HepG2 (cell line): ENCODE measurements at regions not wholly inside any gene's neighbourhood (a gene's known extent, or its start where the extent isn't known, plus 50 kb on each side); places are given as distances from the start of the nearest gene placed in this dataset.

Experiments
- ATAC-seq: fragments of 200-7000 bp; cut with Tn5 transposase; 3 replicates; pipeline ENCODE4 v1.9.1; 2020; ENCODE audit warnings: mild to moderate bottlenecking, moderate library complexity
- BruUV-seq: library from RNA; stranded (reverse); fragments of 400-500 nt; replicated peaks from 2 replicates; lab custom pipeline; 2021; lab: Mats Ljungman, UMichigan
- CTCF ChIA-PET: fragments of 300-600 bp; formaldehyde crosslinking; extraction: SDS; loops from one replicate; lab custom pipeline; 2021; ENCODE audit warnings: low total read pairs, inconsistent platforms, low intra/inter-chr PET ratio; lab: Yijun Ruan, JAX
- POLR2A ChIA-PET: fragments of 350-600 bp; sonication (Branson Sonifier 250); formaldehyde crosslinking; loops from one replicate; lab custom pipeline; 2020; ENCODE audit warnings: antibody characterized with exemption, inconsistent platforms; lab: Yijun Ruan, JAX
- DNase-seq: peaks from one replicate; pipeline ENCODE4 v3.0.0-alpha.2; 2015; ENCODE audit warnings: low spot score
- FAIRE-seq: peaks from 3 replicates; lab custom pipeline; 2011; peaks lifted over from hg19 to GRCh38; lab: Jason Lieb, UNC
- H2AFZ ChIP-seq: one replicate; pipeline ENCODE4 v1.6.1; 2011; ENCODE audit warnings: low read length, inconsistent platforms
- H3K27ac ChIP-seq: fragments of 300-600 bp; 3 replicates; pipeline ENCODE4 v1.8.0; 2011; ENCODE audit warnings: mixed run types, mild to moderate bottlenecking, mixed read lengths, low read length, inconsistent platforms; ENCODE audit not compliant: insufficient read depth; ENCODE audit errors: extremely low read length
- H3K27me3 ChIP-seq, 2 experiments: fragments of 200-600 bp in 1 of 2; 2 replicates in 1 of 2; 3 replicates in 1 of 2; pipeline versions ENCODE4 v1.6.0 to v1.8.0; 2011; ENCODE audit warnings: low read length in 2 of 2, mild to moderate bottlenecking in 2 of 2, moderate library complexity in 2 of 2, inconsistent platforms in 1 of 2; ENCODE audit not compliant: insufficient read depth in 2 of 2, control insufficient read depth in 1 of 2
- H3K36me3 ChIP-seq, 2 experiments: fragments of 200-600 bp in 1 of 2; replicated peaks in 1 of 2; 2 replicates in 1 of 2; 3 replicates in 1 of 2; pipeline versions ENCODE4 v1.5.1 to v1.8.0; 2011; ENCODE audit warnings: low read length in 2 of 2, inconsistent platforms in 1 of 2; ENCODE audit not compliant: insufficient read depth in 2 of 2, control insufficient read depth in 1 of 2
- H3K4me1 ChIP-seq: 2 replicates; pipeline ENCODE4 v1.5.1; 2012; ENCODE audit warnings: low read length, inconsistent platforms; ENCODE audit not compliant: insufficient read depth
- H3K4me2 ChIP-seq: 2 replicates; pipeline ENCODE4 v1.6.0; 2011; ENCODE audit warnings: low read depth, low read length, inconsistent platforms
- H3K4me3 ChIP-seq, 3 experiments: fragments of 200-600 bp in 1 of 3; sonication (generic), shearing (Covaris generic) in 1 of 3; replicated peaks in 1 of 3; 2 replicates each; pipeline ENCODE4 v1.5.1; 2011 to 2016; ENCODE audit warnings: low read length in 3 of 3, inconsistent platforms in 2 of 3, low read depth in 2 of 3, mild to moderate bottlenecking in 2 of 3, control low read depth in 1 of 3, mixed read lengths in 1 of 3; ENCODE audit not compliant: insufficient read depth in 1 of 3
- H3K79me2 ChIP-seq: one replicate; pipeline ENCODE4 v1.6.1; 2011; ENCODE audit warnings: low read length, inconsistent platforms; ENCODE audit not compliant: insufficient read depth
- H3K9ac ChIP-seq: 2 replicates; pipeline ENCODE4 v1.6.0; 2011; ENCODE audit warnings: mild to moderate bottlenecking, low read depth, low read length, inconsistent platforms; ENCODE audit not compliant: insufficient read depth
- H3K9me3 ChIP-seq: 2 replicates; pipeline ENCODE4 v1.5.1; 2012; ENCODE audit warnings: mild to moderate bottlenecking, low read length
- H4K20me1 ChIP-seq: 2 replicates; pipeline ENCODE4 v1.6.0; 2011; ENCODE audit warnings: inconsistent platforms, mild to moderate bottlenecking, low read length, moderate library complexity; ENCODE audit not compliant: insufficient read depth
- NFIB ChIP-seq: sonication (generic); formaldehyde crosslinking; IDR thresholded peaks from 2 replicates; pipeline ENCODE4 v1.9.0; 2021; ENCODE audit warnings: missing genetic modification reagents, mild to moderate bottlenecking, borderline replicate concordance
- PBX2 ChIP-seq: IDR thresholded peaks from 2 replicates; pipeline ENCODE4 v1.6.1; 2016; ENCODE audit warnings: control low read depth
- ZGPAT ChIP-seq: IDR thresholded peaks from 2 replicates; pipeline ENCODE4 v1.6.1; 2016; ENCODE audit warnings: mild to moderate bottlenecking
- ZNF33A ChIP-seq: sonication (generic); formaldehyde crosslinking; IDR thresholded peaks from 2 replicates; pipeline ENCODE4 v1.5.1; 2020; ENCODE audit warnings: missing genetic modification reagents, mild to moderate bottlenecking, moderate library complexity, borderline replicate concordance
- ZNF609 ChIP-seq: sonication (generic); formaldehyde crosslinking; IDR thresholded peaks from 2 replicates; pipeline ENCODE4 v1.4.0; 2020; ENCODE audit warnings: mild to moderate bottlenecking, missing genetic modification reagents, borderline replicate concordance
- WGBS: methylation state at CpG from one replicate; pipeline ENCODE4 v1.1.6; 2017; ENCODE audit warnings: low lambda C conversion rate; 5-methylcytosine and 5-hydroxymethylcytosine counted together
- in situ Hi-C: cut with HindIII; loops from 2 replicates; pipeline ENCODE4 v1.10.0; 2017; ENCODE audit warnings: low pct_unique_long_range_greater_than_20kb; ENCODE audit not compliant: extremely low pct_ligation_motif_present
- intact Hi-C: fragments of 100-400 bp; cut with micrococcal nuclease; formaldehyde crosslinking; loops from one replicate; pipeline ENCODE4 v1.10.0; 2022; ENCODE audit not compliant: unreplicated experiment

GRCh38 chr11:27886857-27887256 is 186.6 kb upstream of the BDNF start:
- ChIA-PET POLR2A (no interaction called here), CTCF (no interaction called here)
- no peak overlapping the region for H3K27ac ChIP-seq
- no peaks in the 10 kb centered on the region for H3K9me3 ChIP-seq
- H3K27me3 ChIP-seq = no peaks in the 10 kb centered on the region; a peak in 1 of 5 replicates
- no peak for DNase-seq
- H3K4me3 ChIP-seq = no peak overlapping the region
- BruUV-seq = no TSS peak
- ATAC-seq = no peak
- H2AFZ ChIP-seq = no peak overlapping the region
- H3K4me2 ChIP-seq = no peak overlapping the region
- TF ChIP-seq ZNF33A (CRISPR knock-in tag) (no peak), NFIB (CRISPR knock-in tag) (no peak)
- no peaks in the 10 kb centered on the region for H3K36me3 ChIP-seq
- 0% methylated on average over 3 of the region's 3 CpGs for WGBS
- intact Hi-C loops (no loop called here), in situ Hi-C loops (no loop called here)
- no peaks in the 10 kb centered on the region for H4K20me1 ChIP-seq
- H3K9ac ChIP-seq = no peak overlapping the region
- H3K4me1 ChIP-seq = no peaks in the 10 kb centered on the region
- no peak for FAIRE-seq
- no peaks in the 10 kb centered on the region for H3K79me2 ChIP-seq

- Histone ChIP-seq H3K27ac (no peak overlapping the region), H3K9me3 (no peaks in the 10 kb centered on the region), H2AFZ (no peak overlapping the region), H3K4me1 (no peaks in the 10 kb centered on the region), H3K27me3 (no peaks in the 10 kb centered on the region; a peak in 1 of 5 replicates), H3K4me3 (no peak overlapping the region), H3K9ac (no peak overlapping the region), H3K36me3 (no peaks in the 10 kb centered on the region), H4K20me1 (no peaks in the 10 kb centered on the region)
- FAIRE-seq (no peak), ATAC-seq (no peak)
- CTCF ChIA-PET = no interaction called here
- POLR2A ChIA-PET = no interaction called here
- intact Hi-C loops = no loop called here
- no TSS peak for BruUV-seq
- TF ChIP-seq ZNF609 (CRISPR knock-in tag) (no peak), PBX2 (no peak), ZGPAT (CRISPR knock-in tag) (no peak)
- TF ChIP-seq, all 625 proteins: peak for 0
- in situ Hi-C loops = no loop called here
- no peak for DNase-seq
- WGBS = 26% methylated on average over 4 of the region's 4 CpGs
- Histone ChIP-seq H3K4me2 (no peak overlapping the region), H3K79me2 (no peaks in the 10 kb centered on the region)
Observed at GRCh38 chr11:27882066-27882697, 181.9 kb upstream of the BDNF start.
